ENCODE measurements at regions not wholly inside any gene's neighbourhood (a gene's known extent, or its start where the extent isn't known, plus 50 kb on each side); places are given as distances from the start of the nearest gene placed in this dataset.

- TF ChIP-seq POLR2A (IDR thresholded peaks at IDR 0.05; ENCODE audit: low read depth, low read length) (no peak), CTCF (IDR thresholded peaks at IDR 0.05; ENCODE audit: extremely low read depth in 1 of 2, insufficient read depth in 1 of 2, low read depth in 1 of 2, low read length in 2 of 2) (no peak), POLR2AphosphoS5 (IDR thresholded peaks at IDR 0.05; ENCODE audit: insufficient read depth, low read depth, low read length) (no peak)
These were observed 162.1 kb upstream of the EMCN start for GRCh38 chr4:100679926-100680325.

All from endothelial cell of umbilical vein (primary cell).